H1 (cell line): ENCODE measurements at regions not wholly inside any gene's neighbourhood (a gene's known extent, or its start where the extent isn't known, plus 50 kb on each side); places are given as distances from the start of the nearest gene placed in this dataset.

Experiments used
- CTCF ChIA-PET: fragments of 300-600 bp; sonication (Branson Sonifier 250); formaldehyde crosslinking; loops from one replicate; lab custom pipeline; 2021; ENCODE audit not compliant: partially characterized antibody; lab: Charles Lee
- POLR2A ChIA-PET: fragments of 300-600 bp; sonication (Branson Sonifier 250); formaldehyde crosslinking; loops from one replicate; lab custom pipeline; 2021; ENCODE audit warnings: inconsistent platforms; ENCODE audit not compliant: partially characterized antibody; lab: Charles Lee
- DNase-seq, 2 experiments: peaks; one replicate each; pipeline versions ENCODE4 v3.0.0 to v3.0.0-alpha.2; 2010 to 2022; ENCODE audit warnings: low spot score in 2 of 2, low read depth in 1 of 2, mixed read lengths in 1 of 2
- FAIRE-seq: peaks from 2 replicates; lab custom pipeline; 2011; peaks lifted over from hg19 to GRCh38; lab: Jason Lieb, UNC
- H2AFZ ChIP-seq: 2 replicates; pipeline ENCODE4 v1.8.1; 2012; ENCODE audit warnings: low read length, inconsistent platforms
- H2AK5ac ChIP-seq: 2 replicates; pipeline ENCODE4 v1.6.1; 2013; ENCODE audit warnings: low read depth, low read length
- H2BK120ac ChIP-seq: replicated peaks from 2 replicates; pipeline ENCODE3; 2013; ENCODE audit warnings: low read depth, low read length, inconsistent platforms
- H2BK12ac ChIP-seq: 2 replicates; pipeline ENCODE4 v1.6.1; 2013; ENCODE audit warnings: low read depth, low read length
- H2BK15ac ChIP-seq: 2 replicates; pipeline ENCODE4 v1.6.1; 2013; ENCODE audit warnings: low read length
- H2BK20ac ChIP-seq: 2 replicates; pipeline ENCODE4 v1.6.1; 2013; ENCODE audit warnings: low read length
- H2BK5ac ChIP-seq: 2 replicates; pipeline ENCODE4 v1.6.1; 2013; ENCODE audit warnings: low read depth, low read length
- H3K14ac ChIP-seq: 2 replicates; pipeline ENCODE4 v1.6.1; 2013; ENCODE audit warnings: inconsistent platforms; ENCODE audit not compliant: insufficient read length
- H3K18ac ChIP-seq: 2 replicates; pipeline ENCODE4 v1.6.1; 2013; ENCODE audit warnings: low read length; ENCODE audit errors: extremely low read depth
- H3K23ac ChIP-seq: 2 replicates; pipeline ENCODE4 v1.6.1; 2013; ENCODE audit warnings: inconsistent platforms; ENCODE audit not compliant: insufficient read length
- H3K23me2 ChIP-seq: 2 replicates; pipeline ENCODE4 v1.6.1; 2013; ENCODE audit warnings: low read depth, low read length
- H3K27ac ChIP-seq: 2 replicates; pipeline ENCODE4 v1.6.1; 2011; ENCODE audit warnings: low read depth, low read length, inconsistent platforms
- H3K27me3 ChIP-seq, 4 experiments: replicated peaks in 1 of 4; 1 replicate in 1 of 4; 2 replicates in 3 of 4; pipeline versions ENCODE4 v1.6.1 to v1.8.1; 2011 to 2013; ENCODE audit warnings: low read length in 3 of 4, mild to moderate bottlenecking in 3 of 4, inconsistent platforms in 2 of 4, mixed read lengths in 2 of 4, moderate library complexity in 1 of 4; ENCODE audit not compliant: control insufficient read depth in 3 of 4, insufficient read depth in 3 of 4; ENCODE audit errors: extremely low read depth in 1 of 4
- H3K36me3 ChIP-seq, 4 experiments: 2 replicates each; pipeline versions ENCODE4 v1.6.1 to v1.8.1; 2011 to 2013; ENCODE audit warnings: mild to moderate bottlenecking in 4 of 4, low read length in 3 of 4, moderate library complexity in 2 of 4, control low read depth in 1 of 4, inconsistent platforms in 1 of 4; ENCODE audit not compliant: insufficient read depth in 4 of 4, control insufficient read depth in 2 of 4
- H3K4ac ChIP-seq: replicated peaks from 2 replicates; pipeline ENCODE3; 2013; ENCODE audit warnings: low read length, low read depth, mixed read lengths, inconsistent platforms; ENCODE audit not compliant: insufficient read length
- H3K4me1 ChIP-seq, 4 experiments: replicated peaks in 1 of 4; 1 replicate in 1 of 4; 2 replicates in 3 of 4; pipeline versions ENCODE4 v1.6.1 to v1.8.1; 2011 to 2013; ENCODE audit warnings: low read length in 3 of 4, inconsistent platforms in 2 of 4, mixed read lengths in 1 of 4; ENCODE audit not compliant: insufficient read depth in 4 of 4, control insufficient read depth in 3 of 4
- H3K4me2 ChIP-seq, 2 experiments: 2 replicates each; pipeline versions ENCODE4 v1.6.1 to v1.8.1; 2011 to 2013; ENCODE audit warnings: low read depth in 2 of 2, low read length in 2 of 2, control low read depth in 1 of 2, inconsistent platforms in 1 of 2, mild to moderate bottlenecking in 1 of 2; ENCODE audit not compliant: insufficient read depth in 1 of 2
- H3K4me3 ChIP-seq, 4 experiments: fragments of 200-600, 300-600 bp in 1 of 4; sonication (generic), shearing (Covaris generic), sonication (Bioruptor Twin) in 1 of 4; 2 replicates each; pipeline versions ENCODE4 v1.5.1 to v1.8.1; 2011 to 2016; ENCODE audit warnings: low read length in 4 of 4, low read depth in 3 of 4, control low read depth in 2 of 4, inconsistent platforms in 2 of 4, mild to moderate bottlenecking in 2 of 4, mixed read lengths in 1 of 4, moderate library complexity in 1 of 4; ENCODE audit not compliant: insufficient read depth in 2 of 4; ENCODE audit errors: extremely low read depth in 1 of 4
- H3K56ac ChIP-seq: replicated peaks from 2 replicates; pipeline ENCODE3; 2013; ENCODE audit warnings: low read depth, mild to moderate bottlenecking, mixed read lengths, low read length, inconsistent platforms; ENCODE audit not compliant: insufficient read length
- H3K79me1 ChIP-seq: 2 replicates; pipeline ENCODE4 v1.6.1; 2013; ENCODE audit warnings: low read depth, low read length, control low read depth
- H3K79me2 ChIP-seq, 2 experiments: 2 replicates each; pipeline versions ENCODE4 v1.6.1 to v1.8.1; 2012 to 2013; ENCODE audit warnings: low read length in 2 of 2, mild to moderate bottlenecking in 2 of 2, inconsistent platforms in 1 of 2; ENCODE audit not compliant: insufficient read depth in 2 of 2, control insufficient read depth in 1 of 2
- H3K9ac ChIP-seq, 4 experiments: replicated peaks in 1 of 4; 1 replicate in 1 of 4; 2 replicates in 3 of 4; pipeline versions ENCODE4 v1.6.1 to v1.8.1; 2011 to 2013; ENCODE audit warnings: low read depth in 3 of 4, low read length in 3 of 4, control low read depth in 2 of 4, mild to moderate bottlenecking in 2 of 4, moderate library complexity in 2 of 4, inconsistent platforms in 1 of 4; ENCODE audit errors: extremely low read depth in 1 of 4
- H3K9me3 ChIP-seq, 2 experiments: 2 replicates each; pipeline versions ENCODE4 v1.6.1 to v1.8.1; 2012 to 2013; ENCODE audit warnings: mild to moderate bottlenecking in 2 of 2, moderate library complexity in 2 of 2, control low read depth in 1 of 2, inconsistent platforms in 1 of 2, low read depth in 1 of 2, low read length in 1 of 2, mixed read lengths in 1 of 2; ENCODE audit not compliant: insufficient read depth in 2 of 2
- H4K20me1 ChIP-seq, 2 experiments: replicated peaks in 1 of 2; 2 replicates each; pipeline versions ENCODE3 to v1.8.1; 2011 to 2013; ENCODE audit warnings: inconsistent platforms in 2 of 2, low read length in 2 of 2, mild to moderate bottlenecking in 1 of 2; ENCODE audit not compliant: insufficient read depth in 2 of 2, control insufficient read depth in 1 of 2
- H4K5ac ChIP-seq: 2 replicates; pipeline ENCODE4 v1.6.1; 2013; ENCODE audit warnings: low read length, low read depth, mixed read lengths, inconsistent platforms; ENCODE audit not compliant: insufficient read length
- H4K8ac ChIP-seq: 2 replicates; pipeline ENCODE4 v1.8.0; 2013; ENCODE audit warnings: mild to moderate bottlenecking, moderate library complexity, low read length, inconsistent platforms; ENCODE audit not compliant: insufficient read depth; ENCODE audit errors: extremely low read depth
- H4K91ac ChIP-seq: replicated peaks from 2 replicates; pipeline ENCODE3; 2013; ENCODE audit warnings: low read length, mixed read lengths, inconsistent platforms; ENCODE audit not compliant: insufficient read length
- JUND ChIP-seq: IDR thresholded peaks from 2 replicates; pipeline ENCODE4 v1.6.1; 2011; ENCODE audit warnings: mild to moderate bottlenecking, improper control_type of control experiment, low read length
- NANOG ChIP-seq: IDR thresholded peaks from 2 replicates; pipeline ENCODE4 v1.6.1; 2011; ENCODE audit warnings: low read length, low read depth, mild to moderate bottlenecking, inconsistent platforms; ENCODE audit not compliant: insufficient read depth, poor library complexity, severe bottlenecking
- WGBS, 2 experiments: shearing (Covaris generic) in 1 of 2; methylation state at CpG; one replicate each; pipeline versions ENCODE4 v1.1.6 to v1.1.7; 2013 to 2015; ENCODE audit warnings: low lambda C conversion rate in 2 of 2, mixed read lengths in 2 of 2, inconsistent platforms in 1 of 2, low coverage in 1 of 2, missing lambda C conversion rate in 1 of 2; ENCODE audit not compliant: insufficient replicate concordance in 2 of 2, insufficient coverage in 1 of 2, insufficient read length in 1 of 2; ENCODE audit errors: extremely low coverage in 1 of 2, missing lambda C conversion rate in 1 of 2; 5-methylcytosine and 5-hydroxymethylcytosine counted together

DNA sequence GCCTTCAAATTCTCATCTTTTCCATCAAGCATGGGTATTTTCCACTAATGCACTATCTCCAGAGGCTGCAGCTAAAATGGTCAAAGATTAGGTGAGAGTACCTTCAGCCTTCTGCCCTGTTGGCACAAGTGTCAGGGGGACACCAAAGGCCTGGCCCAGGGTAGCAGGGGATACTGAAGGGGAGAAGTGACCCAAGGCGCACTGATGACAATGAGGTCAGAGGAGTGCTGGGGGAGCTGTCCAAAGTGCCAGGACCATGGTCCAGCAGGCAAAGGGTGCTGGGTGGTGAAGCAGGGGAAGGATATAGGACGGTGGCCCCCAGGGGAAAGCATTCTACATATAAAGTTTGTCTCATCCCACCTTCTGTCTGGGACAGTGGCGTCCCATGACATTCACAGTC lies 303.4 kb downstream of the SMAD2 start:
- no peaks in the 10 kb centered on the region for H3K36me3 ChIP-seq
- no peak overlapping the region for H4K5ac ChIP-seq
- no peak overlapping the region for H2AFZ ChIP-seq
- H3K27me3 ChIP-seq = no peaks in the 10 kb centered on the region
- H3K18ac ChIP-seq = no peak overlapping the region
- ChIA-PET POLR2A (no interaction called here), CTCF (no interaction called here)
- H2BK15ac ChIP-seq = no peak overlapping the region
- H4K20me1 ChIP-seq = no peaks in the 10 kb centered on the region
- H3K14ac ChIP-seq = no peak overlapping the region
- TF ChIP-seq NANOG (no peak), JUND (no peak)
- H2BK12ac ChIP-seq = no peak overlapping the region
- no peak overlapping the region for H3K4me2 ChIP-seq
- H2AK5ac ChIP-seq = no peak overlapping the region
- H3K79me2 ChIP-seq = no peaks in the 10 kb centered on the region
- no peaks in the 10 kb centered on the region for H3K23me2 ChIP-seq
- H3K4ac ChIP-seq = no peak overlapping the region
- H3K79me1 ChIP-seq = no peaks in the 10 kb centered on the region
- no peaks in the 10 kb centered on the region for H3K4me1 ChIP-seq
- no peak overlapping the region for H2BK5ac ChIP-seq
- no peak overlapping the region for H2BK20ac ChIP-seq
- H3K27ac ChIP-seq = no peak overlapping the region
- H4K91ac ChIP-seq = no peak overlapping the region
- no peak overlapping the region for H4K8ac ChIP-seq
- no peak overlapping the region for H3K23ac ChIP-seq
- FAIRE-seq (no peak), DNase-seq (no peak)
- no peak overlapping the region for H2BK120ac ChIP-seq
- no peak overlapping the region for H3K4me3 ChIP-seq
- WGBS, 2 experiments = 85% methylated on average over 3 of the region's 3 CpGs; no CpG with 5 or more reads in 1 of the 2 experiments
- no peak overlapping the region for H3K9ac ChIP-seq
- no peak overlapping the region for H3K56ac ChIP-seq
- no peaks in the 10 kb centered on the region for H3K9me3 ChIP-seq
